GM18870 (cell line): ENCODE measurements at regions not wholly inside any gene's neighbourhood (a gene's known extent, or its start where the extent isn't known, plus 50 kb on each side); places are given as distances from the start of the nearest gene placed in this dataset.

Experiments used
- ATAC-seq: cut with Tn5 transposase; IDR thresholded peaks from one replicate; pipeline ENCODE4 v1.9.1; 2021; ENCODE audit warnings: moderate library complexity; ENCODE audit not compliant: unreplicated experiment

DNA sequence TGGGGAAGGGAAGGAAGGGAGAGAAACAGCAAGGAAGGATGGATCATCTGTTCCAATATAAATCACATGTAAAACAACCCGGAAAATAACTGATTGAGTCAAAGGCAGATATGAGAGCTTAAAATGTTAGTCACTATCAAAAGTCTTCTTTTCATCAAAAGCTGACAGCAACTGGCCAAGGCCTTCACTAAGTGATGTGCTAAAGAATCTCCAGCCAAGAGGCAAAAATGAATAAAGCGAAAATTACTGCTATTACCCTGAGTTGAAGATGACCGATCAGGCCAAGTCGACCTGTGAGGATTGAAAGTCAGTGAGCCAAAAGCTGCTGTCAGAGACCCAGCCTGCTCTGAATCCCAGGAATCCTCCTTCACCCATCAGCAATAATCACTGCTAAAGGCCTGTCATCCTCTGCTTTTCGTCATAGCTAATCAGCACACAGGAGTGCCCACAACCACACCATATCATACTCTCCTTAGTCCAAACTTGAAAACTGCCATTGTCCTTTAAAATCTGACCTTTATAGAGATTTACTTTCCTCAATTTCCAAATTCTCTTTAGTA is 736.9 kb downstream of the TLE1 start:
- no peak for ATAC-seq

DNA sequence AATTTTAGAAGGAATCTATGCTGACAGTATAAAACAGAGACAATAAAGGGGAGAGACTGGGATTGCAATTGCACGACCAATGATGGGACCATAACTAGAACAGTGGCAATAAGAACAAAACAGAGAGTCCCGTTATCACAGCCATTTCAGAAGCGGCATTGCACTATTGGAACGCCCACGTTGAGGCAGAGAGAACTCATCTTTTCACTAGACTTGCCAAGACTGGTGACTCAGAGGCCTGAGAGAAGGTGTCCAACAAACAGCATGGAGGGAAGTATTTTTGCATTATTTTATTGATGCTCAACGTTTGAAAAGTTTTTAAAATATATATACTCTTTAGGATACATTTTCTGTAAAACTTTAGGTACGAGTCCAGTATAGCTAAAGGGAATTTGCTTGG is 737.7 kb downstream of the TLE1 start:
- ATAC-seq = no peak

DNA sequence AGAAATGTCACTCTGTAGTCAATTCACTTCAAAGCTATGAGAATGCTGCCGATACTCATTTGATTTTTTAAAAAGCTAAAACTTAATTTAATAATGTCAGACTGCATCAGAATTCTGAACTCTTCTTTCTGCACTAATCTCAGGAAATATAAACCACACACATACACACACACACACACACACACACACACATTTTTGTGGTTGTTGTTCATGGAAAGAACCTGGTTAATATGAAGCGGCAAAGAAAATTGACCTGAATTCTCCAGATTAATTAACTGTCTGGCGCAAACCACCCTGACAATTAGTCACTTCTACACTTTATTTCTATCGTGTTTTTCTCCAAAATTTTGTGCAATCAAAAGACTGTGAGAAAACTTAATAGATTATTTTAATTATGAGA is 740.5 kb downstream of the TLE1 start:
- ATAC-seq = no peak

DNA sequence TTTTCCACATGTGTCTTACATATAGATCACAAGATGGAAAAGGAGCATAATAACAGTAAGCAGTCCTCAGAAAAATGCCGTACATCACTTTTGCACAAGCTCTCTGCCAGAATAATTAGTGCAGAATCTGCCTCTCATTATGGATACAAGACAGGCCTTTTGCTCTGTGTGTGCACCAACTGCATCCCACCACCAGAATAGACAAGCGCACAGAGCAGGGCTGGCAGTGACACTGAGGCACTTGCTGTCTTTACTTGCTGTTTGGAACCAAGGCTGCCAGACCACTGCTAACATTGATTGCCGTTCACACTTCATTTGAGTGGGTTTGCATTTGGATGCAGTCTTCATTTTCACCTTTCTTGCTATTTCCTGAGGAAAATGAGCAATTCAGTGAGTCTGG is 741.3 kb downstream of the TLE1 start:
- no peak for ATAC-seq

DNA sequence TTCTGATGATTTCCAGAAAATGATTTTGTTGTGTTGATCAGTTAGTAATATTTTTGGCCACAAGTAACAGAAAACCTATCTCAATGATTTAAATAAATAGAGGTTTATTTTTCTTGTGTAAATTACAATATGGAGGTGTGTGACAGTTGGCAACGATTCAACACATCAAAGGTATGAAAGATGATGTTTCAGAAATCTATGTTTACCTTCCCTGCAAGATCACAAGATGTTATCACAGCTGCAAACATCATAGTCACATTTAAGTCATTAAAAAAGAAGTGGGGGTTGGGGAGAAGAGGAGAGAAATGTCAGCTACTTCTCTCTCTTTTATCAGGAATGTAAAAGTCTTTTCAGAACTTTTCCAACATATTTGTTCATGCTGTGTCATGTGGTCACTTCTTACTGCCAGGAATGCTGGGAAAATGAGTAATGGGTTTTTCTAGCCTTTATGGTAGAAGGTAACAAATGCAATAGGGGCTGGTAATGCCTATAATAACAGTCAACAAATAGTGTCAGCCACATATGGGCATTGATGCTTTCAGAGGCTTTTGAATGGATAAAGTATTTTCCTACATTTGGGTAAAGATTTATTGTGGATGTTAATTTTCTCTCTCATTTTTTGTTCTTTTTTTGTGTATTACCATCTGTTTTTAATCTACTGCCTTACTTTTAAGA is 742.7 kb downstream of the TLE1 start:
- ATAC-seq = no peak

DNA sequence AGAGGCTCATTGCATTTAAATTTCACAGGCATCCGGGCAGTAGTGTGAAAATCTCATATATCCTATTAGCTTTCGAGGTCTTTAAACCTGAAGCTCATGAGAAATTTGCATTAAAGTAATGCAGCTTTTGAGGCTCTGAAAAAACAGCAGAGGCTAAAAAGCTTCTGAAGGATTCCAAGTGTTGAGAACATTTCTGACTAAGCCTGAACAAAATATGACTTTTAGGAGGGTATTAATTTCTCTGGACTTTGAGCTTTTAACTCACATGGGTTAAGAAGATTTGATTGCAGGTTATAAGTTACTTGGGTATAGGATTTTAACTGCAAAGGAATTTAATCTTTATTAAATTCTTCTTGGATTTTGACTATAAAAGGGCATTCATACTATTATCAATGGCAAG is 743.9 kb downstream of the TLE1 start:
- no peak for ATAC-seq

DNA sequence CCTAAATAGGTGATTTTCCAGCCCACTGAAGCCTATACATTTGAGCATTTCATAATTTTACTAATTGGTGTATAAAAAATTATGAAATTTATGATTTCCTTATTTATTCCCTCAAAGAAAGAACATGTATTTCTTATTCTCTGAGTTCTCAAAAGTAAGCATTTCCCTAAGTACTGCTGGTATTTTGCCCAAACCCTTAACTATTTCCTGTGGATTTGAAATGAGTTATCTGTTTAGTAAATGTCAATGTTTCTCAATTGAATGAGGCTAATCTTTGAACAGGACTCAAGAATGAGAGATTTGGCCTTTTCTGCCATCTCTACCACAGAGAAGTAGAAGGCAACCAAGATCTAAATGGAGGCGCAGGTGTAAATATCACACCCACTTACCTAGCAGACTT is 751.7 kb downstream of the TLE1 start:
- ATAC-seq = no peak

DNA sequence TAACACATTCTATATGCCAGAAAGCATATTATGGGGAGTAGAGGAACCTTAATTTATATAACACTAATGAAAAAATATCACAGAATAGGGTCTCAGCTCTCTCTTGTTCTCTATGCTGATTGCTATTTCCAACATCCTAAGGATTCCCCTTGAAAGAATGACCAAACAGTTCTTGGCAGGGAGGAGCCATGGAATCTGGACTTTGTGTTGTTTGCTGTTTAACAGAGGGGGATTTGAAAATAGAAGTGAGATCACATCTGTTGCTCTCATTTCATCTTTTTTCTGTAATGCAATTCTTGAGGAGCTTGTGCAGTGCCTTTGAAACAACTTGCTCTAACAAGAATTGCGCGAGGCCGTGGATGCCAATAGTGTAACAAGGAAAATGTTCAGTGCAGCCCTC is 755.3 kb downstream of the TLE1 start:
- no peak for ATAC-seq

DNA sequence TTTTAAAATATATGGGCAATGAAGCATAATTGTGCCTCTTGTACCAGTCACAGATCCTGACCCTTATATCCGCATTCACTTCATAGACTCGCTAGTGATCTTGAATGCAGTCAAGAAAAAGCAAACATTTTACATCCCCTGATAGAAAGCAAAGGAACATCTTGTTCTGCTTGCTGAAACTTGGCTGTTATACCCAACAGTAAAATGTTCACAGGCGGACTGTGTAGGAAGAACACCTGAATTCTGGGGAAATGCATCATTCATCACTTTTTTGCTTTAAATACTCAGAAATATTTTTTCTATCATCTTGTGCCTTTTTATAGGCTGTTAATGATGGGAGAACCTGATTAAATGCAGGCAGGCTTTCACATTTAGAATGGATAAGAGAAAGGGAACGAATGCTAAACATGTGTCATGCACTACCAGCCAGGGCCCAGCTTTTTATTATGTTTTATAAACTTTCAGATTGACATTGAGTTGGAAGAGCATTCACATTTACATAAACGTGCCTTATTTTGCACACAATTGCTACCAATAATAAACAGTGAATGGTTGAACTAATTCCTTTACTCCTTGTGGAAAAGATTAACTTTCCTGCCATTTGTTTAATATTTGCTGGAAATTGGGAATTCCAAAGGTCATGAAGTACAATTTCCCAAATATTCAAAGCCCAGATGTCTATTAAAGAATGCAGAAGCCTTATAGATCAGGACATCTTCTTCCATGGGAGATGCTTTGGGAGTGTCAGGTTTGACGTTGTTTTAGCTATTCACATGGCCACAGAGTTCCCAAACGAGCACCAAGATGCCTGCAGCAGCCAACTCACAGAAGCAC is 756.2 kb downstream of the TLE1 start:
- ATAC-seq = no peak

DNA sequence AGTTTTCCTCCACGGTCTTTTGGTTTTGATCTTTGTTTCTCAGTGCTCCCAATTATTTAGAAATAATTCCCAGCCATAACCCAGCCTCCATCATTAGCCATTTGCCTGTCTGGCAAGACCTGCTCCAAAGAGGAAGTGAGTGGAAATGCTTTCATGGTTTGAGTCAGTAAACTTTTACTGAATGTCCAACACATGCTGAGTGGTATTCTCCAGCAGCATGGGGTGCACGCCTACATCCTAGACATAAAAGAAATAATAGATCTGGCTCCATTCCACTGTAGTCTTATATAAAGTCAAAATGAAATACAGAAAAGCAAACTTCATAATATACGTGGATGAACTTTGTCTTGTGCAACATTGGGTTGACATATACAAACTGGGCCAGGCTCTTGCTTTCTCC is 757.2 kb downstream of the TLE1 start:
- ATAC-seq = no peak

DNA sequence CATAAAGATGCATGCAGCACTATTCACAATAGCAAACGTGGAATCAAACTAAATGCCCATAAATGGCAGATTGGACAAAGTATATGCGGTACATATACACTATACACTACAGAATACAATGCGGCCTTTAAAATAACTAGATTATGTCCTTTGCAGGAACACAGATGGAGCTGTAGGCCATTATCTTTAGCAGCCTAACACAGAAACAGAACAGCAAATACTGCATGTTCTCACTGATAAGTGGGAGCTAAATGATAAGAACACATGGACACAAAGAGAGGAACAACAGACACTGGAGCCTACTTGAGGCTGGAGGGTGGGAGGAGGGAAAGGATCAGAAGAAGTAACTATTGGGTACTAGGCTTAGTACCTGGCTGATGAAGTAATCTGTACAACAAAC is 758.2 kb downstream of the TLE1 start:
- ATAC-seq = no peak

DNA sequence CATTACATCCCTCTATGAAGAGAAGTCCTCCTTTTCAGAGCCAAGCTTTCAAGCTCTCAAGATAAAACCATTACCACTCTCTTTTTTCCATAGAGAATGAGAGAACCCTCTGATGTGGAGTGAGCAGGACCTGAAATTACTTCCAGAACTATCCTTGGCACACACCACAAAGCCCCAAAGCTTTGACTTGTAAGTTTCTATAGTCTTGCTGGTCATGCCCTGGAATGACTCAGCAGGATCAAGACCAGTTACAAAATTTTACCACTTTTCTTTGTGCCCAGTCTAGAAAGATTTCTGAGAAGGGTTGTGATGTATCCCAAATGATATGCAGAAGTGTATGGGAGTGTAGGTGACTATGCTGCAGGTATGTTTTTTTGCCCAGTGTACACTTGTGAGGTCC is 760.6 kb downstream of the TLE1 start:
- no peak for ATAC-seq

DNA sequence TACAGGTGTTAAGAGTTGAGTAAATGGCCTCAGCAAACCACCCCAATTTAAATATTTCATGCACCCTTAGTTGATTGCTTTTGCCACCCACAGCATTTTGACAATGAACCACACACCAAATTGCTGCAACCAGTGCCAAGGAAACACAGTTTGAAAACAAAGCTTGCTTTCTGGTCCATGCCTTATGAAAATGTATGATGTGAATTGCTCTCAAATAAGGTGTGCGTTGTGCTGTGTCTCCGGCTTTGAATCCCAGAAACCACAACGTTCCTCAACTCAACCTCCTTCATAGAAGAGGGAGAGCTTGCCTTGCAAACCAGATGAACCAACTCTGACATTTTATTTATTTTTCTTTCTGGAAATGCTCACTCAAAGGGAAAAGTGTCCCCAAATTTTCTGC is 762.7 kb downstream of the TLE1 start:
- ATAC-seq = no peak

DNA sequence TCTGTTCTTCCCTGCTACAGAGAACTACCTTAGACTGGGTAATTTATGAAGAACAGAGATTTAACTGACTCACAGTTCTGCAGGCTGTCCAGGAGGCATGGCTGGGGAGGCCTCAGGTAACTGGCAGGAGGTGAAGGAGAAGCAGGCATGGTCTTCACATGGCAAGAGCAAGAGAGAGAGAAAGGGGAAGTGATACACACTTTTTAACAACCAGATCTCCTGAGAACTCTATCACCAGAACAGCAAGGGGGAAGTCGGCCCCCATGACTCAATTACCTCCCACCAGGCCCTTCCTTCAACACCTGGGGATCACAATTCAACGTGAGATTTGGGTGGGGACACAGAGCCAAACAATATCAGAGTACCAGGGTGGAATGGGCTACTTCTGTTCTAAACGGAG is 766.8 kb downstream of the TLE1 start:
- no peak for ATAC-seq

DNA sequence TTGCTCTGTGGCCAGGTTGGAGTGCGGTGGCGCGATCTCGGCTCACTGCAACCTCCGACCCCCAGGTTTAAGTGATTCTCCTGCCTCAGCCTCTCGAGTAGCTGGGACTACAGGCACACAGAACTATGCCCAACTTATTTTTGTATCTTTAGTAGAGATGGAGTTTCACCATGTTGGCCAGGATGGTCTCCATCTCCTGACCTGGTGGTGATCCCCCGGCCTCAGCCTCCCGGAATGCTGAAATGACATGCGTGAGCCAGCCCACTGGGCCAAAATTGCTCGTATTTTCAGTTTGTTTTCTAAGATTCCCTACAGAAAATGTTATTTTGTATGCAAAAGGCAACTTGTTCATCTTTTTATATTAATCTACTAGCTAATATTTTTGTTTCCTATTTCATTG is 782.6 kb downstream of the TLE1 start:
- ATAC-seq = no peak

DNA sequence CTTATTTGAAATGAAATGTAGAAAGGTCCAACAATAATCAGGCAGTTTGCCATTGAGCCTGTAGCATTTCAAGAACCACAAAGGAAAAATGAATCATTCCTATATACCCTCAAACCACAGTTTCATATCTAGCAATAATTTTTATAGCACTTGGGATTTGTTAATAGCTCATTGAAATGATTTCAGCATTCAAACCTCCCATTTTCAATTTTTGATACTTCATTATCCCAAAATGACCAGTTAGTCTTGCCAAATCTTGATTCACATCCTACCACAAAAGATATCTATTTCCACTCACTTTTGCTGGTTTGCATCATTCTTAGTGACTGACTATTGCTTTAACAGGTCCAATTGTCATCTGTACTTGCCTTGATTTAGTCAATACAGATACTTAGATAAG is 790.1 kb downstream of the TLE1 start:
- ATAC-seq = no peak

DNA sequence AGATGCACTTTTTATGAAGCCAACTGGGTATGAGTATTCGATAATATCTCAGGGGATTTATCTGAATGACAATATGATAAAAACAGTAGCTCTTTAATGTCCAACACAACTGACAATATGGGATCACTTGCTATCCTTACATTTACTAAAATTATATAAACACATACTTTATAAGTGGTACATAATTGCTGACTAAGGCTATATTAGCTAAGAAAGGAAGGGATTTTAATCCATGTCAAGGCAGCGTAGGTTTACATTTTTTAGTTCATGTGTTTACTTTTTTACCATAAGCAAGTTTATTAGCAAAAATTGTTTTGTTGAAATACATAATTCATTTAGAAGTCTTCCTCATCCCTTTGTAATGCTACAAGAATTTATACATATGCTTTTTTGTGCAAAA is 796.2 kb downstream of the TLE1 start:
- no peak for ATAC-seq

DNA sequence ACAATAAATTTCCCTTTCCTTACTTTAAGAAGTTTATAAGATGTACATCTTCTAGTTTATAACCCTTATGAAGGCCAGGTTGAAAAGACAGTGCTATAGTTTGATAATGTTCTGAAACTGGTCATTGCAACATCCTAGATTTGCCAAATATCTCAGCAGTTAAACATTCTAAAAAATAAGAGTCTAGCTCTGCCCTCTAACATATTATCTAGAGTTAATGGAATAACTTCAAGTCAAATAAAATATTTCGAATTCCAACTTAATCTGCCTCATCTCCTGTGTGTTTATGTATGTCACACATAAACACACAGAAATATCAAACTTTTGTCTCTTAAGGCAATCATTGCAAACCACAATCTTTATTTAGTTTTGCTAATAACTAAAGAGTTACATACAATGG is 796.6 kb downstream of the TLE1 start:
- no peak for ATAC-seq

DNA sequence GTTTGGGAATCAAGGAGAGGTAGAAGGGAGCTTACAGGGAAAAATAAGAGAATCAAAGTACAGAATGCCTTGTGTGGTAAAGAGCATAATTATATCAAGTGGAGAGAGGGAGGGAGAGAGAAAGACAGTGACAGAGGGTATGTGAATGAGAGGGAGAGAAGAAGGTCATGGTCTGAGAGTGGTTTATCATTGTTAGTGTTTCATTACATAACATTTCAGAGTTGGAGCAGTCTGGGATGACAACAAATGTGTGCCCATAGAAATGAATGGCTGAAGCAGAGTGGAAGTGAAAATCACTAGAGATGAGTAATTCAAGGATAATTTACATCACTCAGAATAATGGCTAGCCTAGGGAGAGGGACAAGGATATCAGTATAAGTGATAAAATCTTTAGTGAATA is 799.2 kb downstream of the TLE1 start:
- no peak for ATAC-seq

DNA sequence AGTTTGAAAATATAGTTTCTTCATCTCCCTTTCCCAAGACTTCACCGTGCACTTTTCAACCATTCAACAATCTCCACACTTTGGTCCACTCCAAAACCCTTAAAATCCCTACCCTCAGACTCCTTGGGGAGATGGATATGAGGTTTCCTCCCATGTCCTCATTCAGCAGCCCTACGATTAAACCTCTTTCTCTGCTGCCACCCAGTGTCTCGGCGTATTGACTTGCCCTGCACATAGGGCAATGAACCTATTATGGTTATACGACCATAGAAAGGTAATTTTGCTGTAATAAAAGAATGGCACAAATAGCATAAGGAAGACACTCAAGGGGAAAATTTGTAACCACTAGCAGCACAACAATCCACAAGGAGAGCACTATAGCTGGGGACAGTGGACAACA is 803.5 kb downstream of the TLE1 start:
- ATAC-seq = no peak

DNA sequence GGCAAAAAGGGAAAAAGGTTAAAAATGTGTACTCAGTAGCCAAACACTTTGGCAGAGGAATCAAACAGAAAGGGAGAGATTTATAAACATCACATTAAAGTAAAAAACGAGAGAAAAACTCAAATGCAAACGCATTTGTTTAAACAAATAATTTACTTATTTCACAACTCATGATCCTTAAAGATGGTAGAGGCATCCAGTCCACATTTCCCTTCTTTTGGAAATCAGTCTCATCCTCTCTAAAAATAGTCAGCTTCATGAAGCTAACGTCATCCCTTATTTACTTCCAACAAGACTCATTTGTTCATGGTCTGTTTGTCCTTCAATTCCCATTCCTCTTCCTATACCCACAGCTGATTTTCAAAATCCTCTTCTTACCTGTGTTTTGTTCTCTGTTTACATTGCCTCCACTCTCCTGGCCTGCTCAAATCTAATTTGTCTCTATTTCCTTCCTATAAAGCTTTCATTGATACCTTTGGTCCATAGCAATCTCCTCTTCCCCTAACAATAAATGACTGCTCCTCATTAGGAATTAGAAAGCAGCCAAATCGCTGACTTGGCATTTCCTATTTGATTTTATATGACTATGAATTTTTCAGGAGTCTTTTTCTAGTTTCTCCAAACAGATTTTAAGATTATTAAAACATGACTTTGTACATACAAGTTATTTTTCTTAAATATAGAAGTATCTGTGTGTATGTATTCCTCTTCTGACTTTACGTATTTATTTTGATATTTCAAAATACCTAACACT is 805.3 kb downstream of the TLE1 start:
- no peak for ATAC-seq

DNA sequence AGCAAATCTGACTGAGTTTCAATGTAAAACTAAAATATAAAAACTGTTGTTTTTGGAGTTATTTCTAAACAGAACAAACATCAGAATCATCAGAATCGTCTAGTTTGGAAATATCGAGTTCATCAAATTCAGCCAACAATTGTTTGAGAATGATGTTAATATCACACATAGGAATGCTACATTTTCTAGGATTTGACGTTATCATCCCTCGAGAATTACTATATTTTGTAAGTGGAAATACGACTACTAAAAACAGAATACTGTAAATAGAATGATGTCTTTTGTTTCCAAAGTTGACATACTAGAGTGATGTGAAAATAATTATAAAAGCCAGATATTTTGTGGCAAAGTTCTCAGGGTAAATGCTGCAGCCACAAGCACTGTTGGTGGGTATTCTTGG is 805.9 kb downstream of the TLE1 start:
- ATAC-seq = no peak
